GM12874 (cell line): ENCODE measurements at regions not wholly inside any gene's neighbourhood (a gene's known extent, or its start where the extent isn't known, plus 50 kb on each side); places are given as distances from the start of the nearest gene placed in this dataset.

ENCODE experiments used
- CTCF ChIP-seq: IDR thresholded peaks from 2 replicates; pipeline ENCODE4 v1.5.1; 2011; ENCODE audit warnings: low read depth, mild to moderate bottlenecking, control low read depth, low read length, moderate library complexity; ENCODE audit not compliant: insufficient read depth

- no peak for TF ChIP-seq CTCF
Measured at GRCh38 chr11:128361451-128362020, 225.8 kb downstream of the ETS1 start.

DNA sequence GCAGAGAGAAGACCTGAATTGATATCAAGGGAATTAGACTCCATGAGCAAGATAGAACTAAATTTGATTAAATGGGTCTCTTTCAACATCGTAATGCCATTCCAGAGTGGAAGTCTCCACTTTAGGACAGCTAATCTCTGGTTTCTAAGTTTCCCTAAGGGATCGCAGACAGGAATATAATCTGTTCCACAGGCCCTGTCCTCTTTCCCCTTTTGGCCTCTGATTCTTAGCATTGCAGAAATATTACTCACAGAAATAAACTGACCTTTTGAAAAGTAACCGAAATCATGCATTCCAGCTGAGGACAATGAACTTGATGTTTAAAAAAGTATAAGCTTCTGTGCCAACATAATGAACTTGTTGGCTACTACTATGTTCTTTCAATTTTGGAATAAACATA lies 227.8 kb downstream of the ETS1 start:
- no peak for TF ChIP-seq CTCF

- TF ChIP-seq CTCF, result no peak
Measured at GRCh38 chr11:128357073-128357472, 230.3 kb downstream of the ETS1 start.

GRCh38 chr11:128355558-128355957 lies 231.8 kb downstream of the ETS1 start:
- no peak for TF ChIP-seq CTCF

- TF ChIP-seq CTCF, result no peak
Measured at GRCh38 chr11:128354476-128354875, 232.9 kb downstream of the ETS1 start.

DNA sequence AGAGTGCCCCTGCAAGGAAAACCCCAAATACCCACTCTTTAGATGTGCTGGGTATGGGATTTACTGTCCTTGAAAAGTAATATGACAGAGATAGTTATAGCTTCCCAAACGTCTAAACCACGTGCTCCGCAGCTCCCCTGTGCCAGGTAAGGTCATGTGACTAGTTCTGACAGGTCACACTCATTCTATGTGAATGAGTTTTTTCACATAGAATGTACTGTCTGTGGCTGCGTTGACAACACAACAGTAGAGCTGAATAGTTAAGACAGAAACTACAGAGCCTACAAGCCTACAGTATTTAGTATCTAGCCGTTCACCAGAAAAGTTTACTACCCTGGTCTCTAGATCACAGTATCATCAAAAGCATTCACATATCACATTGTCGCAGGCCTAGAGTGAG lies 236.2 kb downstream of the ETS1 start:
- TF ChIP-seq CTCF, result no peak

DNA sequence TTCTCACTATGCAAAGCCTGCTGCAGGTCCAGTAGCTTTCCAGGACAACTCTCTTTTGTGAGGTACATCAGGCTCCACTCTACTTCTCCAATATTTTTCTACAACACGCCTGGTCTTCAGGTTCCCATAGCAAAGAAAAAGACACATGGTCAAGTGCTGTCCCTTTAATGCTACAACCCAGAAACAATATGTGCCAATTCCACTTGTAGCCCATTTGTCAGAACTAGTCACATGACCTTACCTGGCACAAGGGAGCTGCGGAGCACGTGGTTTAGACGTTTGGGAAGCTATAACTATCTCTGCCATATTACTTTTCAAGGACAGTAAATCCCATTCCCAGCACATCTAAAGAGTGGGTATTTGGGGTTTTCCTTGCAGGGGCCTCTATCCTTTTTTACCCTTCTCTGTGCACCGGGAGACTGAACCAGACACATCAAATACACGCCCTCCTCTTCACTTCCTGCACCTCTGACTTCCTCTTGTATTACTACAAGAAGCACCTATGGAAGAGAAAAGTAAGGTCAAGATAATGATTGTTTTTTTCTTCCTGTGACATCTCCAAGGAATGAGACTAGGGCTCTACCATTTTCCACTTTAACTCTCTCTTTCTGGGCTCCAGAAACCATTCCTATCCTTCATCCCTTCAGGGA lies 237.6 kb downstream of the ETS1 start:
- TF ChIP-seq CTCF, result no peak
